ENCODE measurements at regions not wholly inside any gene's neighbourhood (a gene's known extent, or its start where the extent isn't known, plus 50 kb on each side); places are given as distances from the start of the nearest gene placed in this dataset.

GRCh38 chr20:62548471-62548870 is 72.7 kb upstream of the GATA5 start:
- no peak for TF ChIP-seq CTCF (IDR thresholded peaks at IDR 0.05)
- no peak for TF ChIP-seq CEBPB (IDR thresholded peaks at IDR 0.05)
- TF ChIP-seq CHD2 (IDR thresholded peaks at IDR 0.05; ENCODE audit: low read length, partially characterized antibody): no peak
- TF ChIP-seq ZC3H11A (IDR thresholded peaks at IDR 0.05): no peak
- TF ChIP-seq EHMT2 (IDR thresholded peaks at IDR 0.05; ENCODE audit: low read depth): no peak
- TF ChIP-seq PHF8 (IDR thresholded peaks at IDR 0.05; ENCODE audit: borderline replicate concordance, low read depth): no peak
- no peak for TF ChIP-seq REST (IDR thresholded peaks at IDR 0.05)

Data from A549 (cell line).